Muscle of leg (tissue), 3 donors: ENCODE measurements at regions not wholly inside any gene's neighbourhood (a gene's known extent, or its start where the extent isn't known, plus 50 kb on each side); places are given as distances from the start of the nearest gene placed in this dataset.
"Not testable (repeated sequence)": the region's sequence is repeated elsewhere in the genome, so short reads cannot be mapped to it uniquely, and the experiment has no call there.

ENCODE experiments used
- DNase-seq: peaks from one replicate; pipeline ENCODE4 v3.0.0; 2013
- H3K27ac ChIP-seq: one replicate; pipeline ENCODE4 v1.5.1; 2013; ENCODE audit warnings: mild to moderate bottlenecking, low read length, control low read depth
- H3K27me3 ChIP-seq: one replicate; pipeline ENCODE4 v1.6.1; 2013; ENCODE audit warnings: low read length; ENCODE audit not compliant: control insufficient read depth, insufficient read depth
- H3K36me3 ChIP-seq: one replicate; pipeline ENCODE4 v1.6.1; 2013; ENCODE audit warnings: low read length; ENCODE audit not compliant: control insufficient read depth, insufficient read depth
- H3K4me1 ChIP-seq: one replicate; pipeline ENCODE4 v1.6.1; 2013; ENCODE audit warnings: low read length; ENCODE audit not compliant: control insufficient read depth, insufficient read depth
- H3K4me3 ChIP-seq: one replicate; pipeline ENCODE4 v1.5.1; 2013; ENCODE audit warnings: low read length, control low read depth
- H3K9me3 ChIP-seq: replicated peaks from 2 replicates; pipeline ENCODE4 v1.6.1; 2013; ENCODE audit warnings: low read depth, low read length; ENCODE audit not compliant: control insufficient read depth
- WGBS: methylation state at CpG from one replicate; pipeline ENCODE4 v1.1.5; 2013; ENCODE audit warnings: missing lambda C conversion rate; ENCODE audit not compliant: insufficient coverage; 5-methylcytosine and 5-hydroxymethylcytosine counted together

DNA sequence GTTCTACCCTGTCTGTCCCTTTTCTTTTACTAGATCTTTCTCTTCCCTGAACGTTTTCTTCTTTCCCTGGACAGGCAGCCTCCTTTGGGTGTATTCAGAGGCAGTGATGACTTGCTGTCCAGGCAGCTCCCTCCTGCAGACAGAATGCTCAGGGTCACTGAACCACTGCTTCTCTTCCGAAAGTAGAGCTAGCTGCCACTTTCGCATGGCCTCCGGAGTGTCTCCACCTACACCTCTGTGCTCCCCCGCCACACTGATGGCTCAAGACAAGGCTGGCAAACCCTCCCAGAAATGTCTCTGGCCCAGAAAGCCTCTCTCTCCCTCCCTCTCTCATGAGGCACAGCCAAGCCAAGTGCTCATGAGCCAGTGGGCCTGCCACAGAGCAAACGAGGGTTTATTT is 207.8 kb downstream of the CDRT15L2 start:
- Histone ChIP-seq H3K27me3 (peaks cover 18% of the 10 kb centered on the region), H3K36me3 (no peaks in the 10 kb centered on the region), H3K4me3 (no peak overlapping the region), H3K4me1 (no peaks in the 10 kb centered on the region), H3K27ac (no peak overlapping the region), H3K9me3 (no peaks in the 10 kb centered on the region)
- DNase-seq, result no peak
- WGBS, result 49% methylated on average over 5 of the region's 6 CpGs

- H3K4me3 ChIP-seq, result no peak overlapping the region
- no peak overlapping the region for H3K27ac ChIP-seq
- H3K9me3 ChIP-seq, result no peaks in the 10 kb centered on the region
- H3K4me1 ChIP-seq, result no peaks in the 10 kb centered on the region
- H3K27me3 ChIP-seq, result no peaks in the 10 kb centered on the region
- no peak for DNase-seq
- 87% methylated on average over 2 of the region's 5 CpGs for WGBS
- no peaks in the 10 kb centered on the region for H3K36me3 ChIP-seq
Observed at GRCh38 chr17:20791626-20792025, 212.1 kb downstream of the CDRT15L2 start.

GRCh38 chr17:20794532-20794931 is 215.0 kb downstream of the CDRT15L2 start:
- H3K4me3 ChIP-seq, H3K4me1 ChIP-seq, H3K9me3 ChIP-seq, DNase-seq, H3K27ac ChIP-seq, H3K36me3 ChIP-seq, H3K27me3 ChIP-seq: not testable (repeated sequence)
- WGBS, result no CpG with 5 or more reads among the region's 6 CpGs

DNA sequence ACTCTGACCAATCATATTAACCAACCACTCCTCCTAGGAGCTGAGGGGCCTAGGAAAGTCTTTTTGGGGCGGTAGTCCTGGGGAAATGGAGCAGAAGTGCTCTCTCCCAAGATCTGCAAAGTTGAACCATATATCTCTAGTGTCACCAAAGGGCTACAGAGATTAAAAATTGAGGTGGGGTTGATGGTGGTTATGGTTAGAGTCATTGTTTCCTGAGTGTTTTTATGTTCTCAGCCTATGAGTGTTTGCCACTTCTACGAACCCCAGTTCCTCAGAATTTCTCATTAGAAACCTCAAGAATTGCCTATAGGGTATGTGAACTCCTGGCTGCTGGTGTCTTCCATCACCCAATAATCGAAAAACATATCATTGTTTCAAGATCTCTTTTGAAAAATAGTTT is 217.8 kb downstream of the CDRT15L2 start:
- no peaks in the 10 kb centered on the region for H3K4me1 ChIP-seq
- no peak for DNase-seq
- no CpG with 5 or more reads among the region's 3 CpGs for WGBS
- no peak overlapping the region for H3K4me3 ChIP-seq
- H3K27ac ChIP-seq, result no peak overlapping the region
- H3K9me3 ChIP-seq, result no peaks in the 10 kb centered on the region
- H3K27me3 ChIP-seq, result no peaks in the 10 kb centered on the region
- no peaks in the 10 kb centered on the region for H3K36me3 ChIP-seq

- DNase-seq, result peak; percentile 84
- no peak overlapping the region for H3K27ac ChIP-seq
- WGBS, result no CpG with 5 or more reads among the region's 2 CpGs
- H3K4me3 ChIP-seq, result no peak overlapping the region
- no peaks in the 10 kb centered on the region for H3K27me3 ChIP-seq
- no peaks in the 10 kb centered on the region for H3K4me1 ChIP-seq
- H3K9me3 ChIP-seq, result no peaks in the 10 kb centered on the region
- H3K36me3 ChIP-seq, result no peaks in the 10 kb centered on the region
Observed at GRCh38 chr17:20800146-20800545, 220.6 kb downstream of the CDRT15L2 start.

DNA sequence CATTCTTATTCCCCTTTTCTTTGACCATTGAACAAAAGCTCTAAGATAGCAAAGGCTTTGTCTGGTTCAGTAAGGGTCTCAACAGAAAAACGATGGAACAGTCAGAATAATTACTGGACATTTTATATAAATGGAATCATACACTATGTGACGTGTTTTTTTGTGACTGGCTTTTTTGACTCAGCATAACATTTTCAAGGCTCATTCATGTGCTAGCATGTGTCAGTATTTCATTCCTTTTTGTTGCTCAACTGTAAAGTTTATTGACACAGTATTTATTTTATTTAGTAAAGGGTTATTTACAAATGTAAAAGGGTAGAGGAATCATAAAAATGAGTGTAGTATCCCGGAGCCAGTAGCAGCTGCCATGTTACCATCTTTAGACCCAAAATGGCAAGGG is 226.2 kb downstream of the CDRT15L2 start:
- H3K9me3 ChIP-seq, result no peaks in the 10 kb centered on the region
- no peaks in the 10 kb centered on the region for H3K36me3 ChIP-seq
- DNase-seq, result no peak
- H3K27ac ChIP-seq, result no peak overlapping the region
- no peaks in the 10 kb centered on the region for H3K4me1 ChIP-seq
- WGBS, result 83% methylated on average over 1 of the region's 3 CpGs
- H3K27me3 ChIP-seq, result no peaks in the 10 kb centered on the region
- no peak overlapping the region for H3K4me3 ChIP-seq

GRCh38 chr17:20807566-20807965 is 228.0 kb downstream of the CDRT15L2 start:
- not testable (repeated sequence) for H3K4me3 ChIP-seq, DNase-seq, H3K27me3 ChIP-seq, H3K9me3 ChIP-seq, H3K27ac ChIP-seq, H3K36me3 ChIP-seq, H3K4me1 ChIP-seq

- not testable (repeated sequence) for DNase-seq, H3K27ac ChIP-seq, H3K4me1 ChIP-seq, H3K36me3 ChIP-seq, H3K4me3 ChIP-seq, H3K9me3 ChIP-seq, H3K27me3 ChIP-seq
- no CpG with 5 or more reads among the region's 5 CpGs for WGBS
Observed at GRCh38 chr17:20815410-20815809, 227.4 kb downstream of the USP22 start.

GRCh38 chr17:20823905-20824304 is 218.9 kb downstream of the USP22 start:
- 51% methylated on average over 2 of the region's 3 CpGs for WGBS
- no peak overlapping the region for H3K27ac ChIP-seq
- H3K4me3 ChIP-seq, result no peak overlapping the region
- no peak for DNase-seq
- H3K27me3 ChIP-seq, result no peaks in the 10 kb centered on the region
- H3K4me1 ChIP-seq, result no peaks in the 10 kb centered on the region
- H3K36me3 ChIP-seq, result no peaks in the 10 kb centered on the region
- H3K9me3 ChIP-seq, result peaks cover 4% of the 10 kb centered on the region

- H3K27me3 ChIP-seq, result no peaks in the 10 kb centered on the region
- no peak for DNase-seq
- peaks cover 4% of the 10 kb centered on the region for H3K9me3 ChIP-seq
- 90% methylated on average over 8 of the region's 9 CpGs for WGBS
- H3K27ac ChIP-seq, result no peak overlapping the region
- H3K4me3 ChIP-seq, result no peak overlapping the region
- no peaks in the 10 kb centered on the region for H3K36me3 ChIP-seq
- no peaks in the 10 kb centered on the region for H3K4me1 ChIP-seq
Observed at GRCh38 chr17:20825539-20825938, 217.3 kb downstream of the USP22 start.

- H3K27ac ChIP-seq, H3K4me1 ChIP-seq, H3K4me3 ChIP-seq, H3K36me3 ChIP-seq, DNase-seq, H3K9me3 ChIP-seq: not testable (repeated sequence)
- peaks cover 17% of the 10 kb centered on the region for H3K27me3 ChIP-seq
- no CpG with 5 or more reads among the region's 23 CpGs for WGBS
Observed at GRCh38 chr17:20840453-20840852, 202.4 kb downstream of the USP22 start.
